ENCODE measurements at regions not wholly inside any gene's neighbourhood (a gene's known extent, or its start where the extent isn't known, plus 50 kb on each side); places are given as distances from the start of the nearest gene placed in this dataset.

DNA sequence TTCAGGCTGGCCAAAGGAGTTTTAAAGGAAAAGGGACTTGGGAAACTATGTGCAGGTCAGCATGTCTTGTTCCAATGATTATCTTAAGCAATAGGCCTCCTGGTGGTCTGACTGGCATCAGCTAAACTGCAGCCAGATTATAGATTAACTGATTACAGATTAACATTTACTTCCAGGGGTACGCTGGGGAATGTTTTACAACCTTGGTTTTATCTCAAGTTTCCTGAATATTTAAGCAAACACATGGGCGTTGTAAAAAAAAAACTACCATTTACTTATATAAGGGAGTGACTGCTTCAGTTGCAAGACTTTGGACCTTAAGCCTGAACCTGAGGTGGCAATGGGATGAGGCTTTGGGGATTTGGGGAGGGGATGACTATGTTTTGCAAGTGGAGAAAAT, 600.6 kb upstream of the B3GALT2 start:
- H2AFZ ChIP-seq (ENCODE audit: control insufficient read depth, low read depth, low read length), result no peak overlapping the region
- in situ Hi-C loops (cut with MboI) (no loop called here), intact Hi-C loops (cut with micrococcal nuclease; ENCODE audit: unreplicated experiment) (no loop called here)
- FAIRE-seq (no peak), DNase-seq (ENCODE audit: low read depth, low spot score) (no peak), ATAC-seq (no peak)
- no peak overlapping the region for H3K9ac ChIP-seq (ENCODE audit: control insufficient read depth, insufficient read depth, low read length)
- ChIA-PET RAD21 (ENCODE audit: unreplicated experiment) (no interaction called here), POLR2A (no interaction called here), SMC1A (ENCODE audit: uncharacterized antibody, unreplicated experiment) (no interaction called here), CTCF (no interaction called here)
- no peaks in the 10 kb centered on the region for H3K27me3 ChIP-seq (replicated peaks in 1 of 2; ENCODE audit: control insufficient read depth in 2 of 2, insufficient read depth in 2 of 2, low read length in 1 of 2)
- no peak overlapping the region for H3K4me2 ChIP-seq (ENCODE audit: control insufficient read depth, insufficient read depth)
- no peak overlapping the region for H3K4me3 ChIP-seq
- BruUV-seq (replicated peaks), result no TSS peak
- TF ChIP-seq, protein P1, sequence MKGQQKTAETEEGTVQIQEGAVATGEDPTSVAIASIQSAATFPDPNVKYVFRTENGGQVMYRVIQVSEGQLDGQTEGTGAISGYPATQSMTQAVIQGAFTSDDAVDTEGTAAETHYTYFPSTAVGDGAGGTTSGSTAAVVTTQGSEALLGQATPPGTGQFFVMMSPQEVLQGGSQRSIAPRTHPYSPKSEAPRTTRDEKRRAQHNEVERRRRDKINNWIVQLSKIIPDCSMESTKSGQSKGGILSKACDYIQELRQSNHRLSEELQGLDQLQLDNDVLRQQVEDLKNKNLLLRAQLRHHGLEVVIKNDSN (IDR thresholded peaks at IDR 0.05; ENCODE audit: borderline replicate concordance, extremely low read length, insufficient read depth, low read depth, low read length), result no peak
- TF ChIP-seq RAD51 (IDR thresholded peaks at IDR 0.05), result no peak
- no peak for TF ChIP-seq TAF1 (IDR thresholded peaks at IDR 0.05; ENCODE audit: borderline replicate concordance, low read depth, low read length)
- TF ChIP-seq HDAC6 (IDR thresholded peaks at IDR 0.05; ENCODE audit: unreplicated experiment), result no peak
- TF ChIP-seq EZH2 (IDR thresholded peaks at IDR 0.05; ENCODE audit: borderline replicate concordance, control insufficient read depth, low read depth, low read length), result no peak
- TF ChIP-seq POU2F2 (IDR thresholded peaks at IDR 0.05; ENCODE audit: borderline replicate concordance, low read depth, low read length), result no peak
- no peak for TF ChIP-seq ASH2L (IDR thresholded peaks at IDR 0.05; ENCODE audit: borderline replicate concordance, low read depth)
- no peaks in the 10 kb centered on the region for H3K9me3 ChIP-seq (replicated peaks; ENCODE audit: control insufficient read depth, insufficient read depth, low read length)
- WGBS (ENCODE audit: insufficient coverage, insufficient replicate concordance, low lambda C conversion rate, missing lambda C conversion rate), result 0% methylated on average over 2 of the region's 2 CpGs
- no peak overlapping the region for H3K27ac ChIP-seq (ENCODE audit: control insufficient read depth, insufficient read depth)
- H3K36me3 ChIP-seq (ENCODE audit: control insufficient read depth in 2 of 2, insufficient read depth in 2 of 2, low read length in 1 of 2), result no peaks in the 10 kb centered on the region
- no peaks in the 10 kb centered on the region for H4K20me1 ChIP-seq (ENCODE audit: control insufficient read depth, insufficient read depth)
- no peaks in the 10 kb centered on the region for H3K4me1 ChIP-seq (ENCODE audit: control insufficient read depth, insufficient read depth, low read length)
- H3K79me2 ChIP-seq (ENCODE audit: control insufficient read depth, insufficient read depth, low read length), result no peaks in the 10 kb centered on the region

- no peak overlapping the region for H3K27ac ChIP-seq (ENCODE audit: control insufficient read depth, insufficient read depth)
- H3K9ac ChIP-seq (ENCODE audit: control insufficient read depth, insufficient read depth, low read length), result no peak overlapping the region
- RAD21 ChIA-PET (ENCODE audit: unreplicated experiment), result no interaction called here
- H4K20me1 ChIP-seq (ENCODE audit: control insufficient read depth, insufficient read depth), result no peaks in the 10 kb centered on the region
- H2AFZ ChIP-seq (ENCODE audit: control insufficient read depth, low read depth, low read length), result no peak overlapping the region
- POLR2A ChIA-PET, result no interaction called here
- DNase-seq (ENCODE audit: low read depth, low spot score) (no peak), ATAC-seq (no peak), FAIRE-seq (no peak)
- H3K79me2 ChIP-seq (ENCODE audit: control insufficient read depth, insufficient read depth, low read length), result no peaks in the 10 kb centered on the region
- no peaks in the 10 kb centered on the region for H3K27me3 ChIP-seq (replicated peaks in 1 of 2; ENCODE audit: control insufficient read depth in 2 of 2, insufficient read depth in 2 of 2, low read length in 1 of 2)
- intact Hi-C loops (cut with micrococcal nuclease; ENCODE audit: unreplicated experiment) (no loop called here), in situ Hi-C loops (cut with MboI) (no loop called here)
- CTCF ChIA-PET, result no interaction called here
- no peaks in the 10 kb centered on the region for H3K9me3 ChIP-seq (replicated peaks; ENCODE audit: control insufficient read depth, insufficient read depth, low read length)
- no peaks in the 10 kb centered on the region for H3K4me1 ChIP-seq (ENCODE audit: control insufficient read depth, insufficient read depth, low read length)
- no TSS peak for BruUV-seq (replicated peaks)
- H3K4me3 ChIP-seq, result no peak overlapping the region
- H3K36me3 ChIP-seq (ENCODE audit: control insufficient read depth in 2 of 2, insufficient read depth in 2 of 2, low read length in 1 of 2), result no peaks in the 10 kb centered on the region
- no peak overlapping the region for H3K4me2 ChIP-seq (ENCODE audit: control insufficient read depth, insufficient read depth)
- WGBS (ENCODE audit: insufficient coverage, insufficient replicate concordance, low lambda C conversion rate, missing lambda C conversion rate), result 57% methylated on average over 3 of the region's 3 CpGs
- SMC1A ChIA-PET (ENCODE audit: uncharacterized antibody, unreplicated experiment), result interaction anchor here (0.9 kb wide), 1 partner anchor 15 kb away, joined by 3 read pairs; no protein-coding TSS in a partner anchor
- TF ChIP-seq TBL1XR1 (IDR thresholded peaks at IDR 0.05; ENCODE audit: low read depth, low read length), result no peak
- no peak for TF ChIP-seq NR2C1 (IDR thresholded peaks at IDR 0.05)
- no peak for TF ChIP-seq NFYB (IDR thresholded peaks at IDR 0.05; ENCODE audit: insufficient read depth, low read depth, low read length)
- TF ChIP-seq SKIL (IDR thresholded peaks at IDR 0.05; ENCODE audit: low read depth, poor library complexity, severe bottlenecking), result no peak
Measured at GRCh38 chr1:193785850-193786420, 599.5 kb upstream of the B3GALT2 start.
